Heart right ventricle (tissue), 16 donors: ENCODE measurements at regions not wholly inside any gene's neighbourhood (a gene's known extent, or its start where the extent isn't known, plus 50 kb on each side); places are given as distances from the start of the nearest gene placed in this dataset.

ENCODE experiments used
- ATAC-seq, 8 donors: fragments of 200-7000 bp; cut with Tn5 transposase; one replicate each; pipeline ENCODE4 v1.9.1; 2020; ENCODE audit warnings: mild to moderate bottlenecking in 8 of 8, moderate library complexity in 8 of 8, moderate number of reproducible peaks in 1 of 8
- DNase-seq, 2 donors: peaks; one replicate each; pipeline ENCODE4 v3.0.0-alpha.2; 2020
- H3K27ac ChIP-seq, 10 donors: fragments of 200-600 bp; sonication (generic) in 2 of 10; one replicate each; pipeline versions ENCODE4 v1.5.0 to v1.8.0; 2020 to 2022; ENCODE audit warnings: mild to moderate bottlenecking in 3 of 10
- H3K27me3 ChIP-seq, 7 donors: fragments of 200-600 bp; one replicate each; pipeline ENCODE4 v1.8.0; 2021 to 2022; ENCODE audit warnings: mild to moderate bottlenecking in 2 of 7
- H3K36me3 ChIP-seq, 9 donors: fragments of 200-600 bp; sonication (generic) in 1 of 9; one replicate each; pipeline versions ENCODE4 v1.5.0 to v1.8.0; 2020 to 2022; ENCODE audit warnings: mild to moderate bottlenecking in 2 of 9
- H3K4me1 ChIP-seq, 9 donors: fragments of 200-600 bp; sonication (generic) in 1 of 9; one replicate each; pipeline versions ENCODE4 v1.5.0 to v1.8.0; 2020 to 2022; ENCODE audit warnings: mild to moderate bottlenecking in 4 of 9
- H3K4me3 ChIP-seq, 10 donors: fragments of 200-600 bp; sonication (generic) in 2 of 10; one replicate each; pipeline versions ENCODE4 v1.5.0 to v1.8.0; 2020 to 2022; ENCODE audit warnings: mild to moderate bottlenecking in 7 of 10, moderate library complexity in 2 of 10
- H3K9me3 ChIP-seq, 11 donors: fragments of 200-600 bp in 10 of 11; sonication (generic) in 2 of 11; one replicate each; pipeline versions ENCODE4 v1.5.0 to v1.8.0; 2013 to 2022; ENCODE audit warnings: mild to moderate bottlenecking in 2 of 11, control low read depth in 1 of 11, moderate library complexity in 1 of 11
- WGBS, 2 donors: extraction: QIAGEN DNeasy Blood & Tissue Kit; methylation state at CpG; one replicate each; pipeline ENCODE4 v1.1.7; 2013; ENCODE audit warnings: inconsistent platforms in 1 of 2; 5-methylcytosine and 5-hydroxymethylcytosine counted together
- intact Hi-C, 10 donors: fragments of 100-400 bp; cut with DNase I; formaldehyde crosslinking; loops; one replicate each; pipeline versions ENCODE4 v1.11.1 to v1.14.2; 2022
- TF ChIP-seq, protein P1 (sequence below), 9 donors: fragments of 200-600 bp; sonication (generic) in 2 of 9; IDR thresholded peaks; one replicate each; pipeline versions ENCODE4 v1.5.0 to v1.8.0; 2021 to 2022; ENCODE audit warnings: antibody characterized with exemption in 9 of 9, mild to moderate bottlenecking in 5 of 9, moderate library complexity in 1 of 9
- donor health status: Arrhythmogenic right ventricular cardiomyopathy.
- donor health status: ischemic (EF 13 %, LVEDD 7.1; RV severe dilation, severe dysfunction).
- donor health status: healthy with polysubstance abuse.
- donor health status: DM: no; HTN: yes; CAD: no.
- donor health status: DM: no; HTN: no; CAD: no.
- donor health status: ischemic (EF 25% LVEDD 6.9; RV normal size, moderate dysfunction).
- donor health status: ischemic (EF 25% LVEDD 5.7; RV mildly dilated, moderate dysfunction).
- donor health status: healthy.
- donor health status: DM: yes; HTN: yes; CAD: no.
- donor health status: Ischemic cardiomyopathy.
- donor health status: ischemic (EF 35%, LVEDD 5.7; RV mildly dilated, moderate dysfunction).
- donor health status: nonischemic (EF 11% LVEDD 7.7; RV severe dilation, severe dysfunction).
- donor health status: DM: yes; HTN: yes; CAD: no.
- donor health status: PGD.
- donor health status: ischemic (EF 29% LVEDD 5.4; RV normal size, mild dysfunction).
- donor health status: nonischemic (EF 23%, LVEDD 6.1; RV moderate dilation, normal function).

DNA sequence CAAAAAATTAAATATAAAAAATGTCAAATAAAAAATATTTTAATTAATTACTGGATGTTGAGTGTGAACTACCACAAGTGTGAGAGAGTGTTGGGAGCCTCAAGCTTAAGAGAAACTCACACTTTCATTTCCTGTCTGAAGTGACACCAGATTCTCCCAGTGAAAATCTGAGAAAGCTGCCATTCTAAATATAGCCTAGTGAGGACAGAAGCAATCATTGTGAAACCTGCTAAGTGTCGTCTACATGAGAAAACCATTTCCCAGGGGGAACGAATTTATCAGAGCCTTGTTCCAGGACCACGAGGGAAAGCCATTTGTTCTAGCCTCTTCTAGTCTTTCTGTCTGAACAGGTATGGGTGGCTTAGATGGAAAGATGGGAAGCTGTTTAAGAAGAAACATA is 329.3 kb upstream of the PRMT6 start:
- H3K27ac ChIP-seq: no peak overlapping the region
- 2 to 4% methylated on average over 3 of the region's 3 CpGs for WGBS, 2 donors
- no peaks in the 10 kb centered on the region for H3K27me3 ChIP-seq
- no peak for ATAC-seq
- H3K4me3 ChIP-seq: no peak overlapping the region
- TF ChIP-seq, protein P1, sequence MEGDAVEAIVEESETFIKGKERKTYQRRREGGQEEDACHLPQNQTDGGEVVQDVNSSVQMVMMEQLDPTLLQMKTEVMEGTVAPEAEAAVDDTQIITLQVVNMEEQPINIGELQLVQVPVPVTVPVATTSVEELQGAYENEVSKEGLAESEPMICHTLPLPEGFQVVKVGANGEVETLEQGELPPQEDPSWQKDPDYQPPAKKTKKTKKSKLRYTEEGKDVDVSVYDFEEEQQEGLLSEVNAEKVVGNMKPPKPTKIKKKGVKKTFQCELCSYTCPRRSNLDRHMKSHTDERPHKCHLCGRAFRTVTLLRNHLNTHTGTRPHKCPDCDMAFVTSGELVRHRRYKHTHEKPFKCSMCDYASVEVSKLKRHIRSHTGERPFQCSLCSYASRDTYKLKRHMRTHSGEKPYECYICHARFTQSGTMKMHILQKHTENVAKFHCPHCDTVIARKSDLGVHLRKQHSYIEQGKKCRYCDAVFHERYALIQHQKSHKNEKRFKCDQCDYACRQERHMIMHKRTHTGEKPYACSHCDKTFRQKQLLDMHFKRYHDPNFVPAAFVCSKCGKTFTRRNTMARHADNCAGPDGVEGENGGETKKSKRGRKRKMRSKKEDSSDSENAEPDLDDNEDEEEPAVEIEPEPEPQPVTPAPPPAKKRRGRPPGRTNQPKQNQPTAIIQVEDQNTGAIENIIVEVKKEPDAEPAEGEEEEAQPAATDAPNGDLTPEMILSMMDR (IDR thresholded peaks at IDR 0.05): no peak
- no peaks in the 10 kb centered on the region for H3K4me1 ChIP-seq
- no peaks in the 10 kb centered on the region for H3K36me3 ChIP-seq
- DNase-seq: no peak
- H3K9me3 ChIP-seq: peaks cover 0 to 10% (median 3%) of the 10 kb centered on the region in 11 donors
- intact Hi-C loops: no loop called here

DNA sequence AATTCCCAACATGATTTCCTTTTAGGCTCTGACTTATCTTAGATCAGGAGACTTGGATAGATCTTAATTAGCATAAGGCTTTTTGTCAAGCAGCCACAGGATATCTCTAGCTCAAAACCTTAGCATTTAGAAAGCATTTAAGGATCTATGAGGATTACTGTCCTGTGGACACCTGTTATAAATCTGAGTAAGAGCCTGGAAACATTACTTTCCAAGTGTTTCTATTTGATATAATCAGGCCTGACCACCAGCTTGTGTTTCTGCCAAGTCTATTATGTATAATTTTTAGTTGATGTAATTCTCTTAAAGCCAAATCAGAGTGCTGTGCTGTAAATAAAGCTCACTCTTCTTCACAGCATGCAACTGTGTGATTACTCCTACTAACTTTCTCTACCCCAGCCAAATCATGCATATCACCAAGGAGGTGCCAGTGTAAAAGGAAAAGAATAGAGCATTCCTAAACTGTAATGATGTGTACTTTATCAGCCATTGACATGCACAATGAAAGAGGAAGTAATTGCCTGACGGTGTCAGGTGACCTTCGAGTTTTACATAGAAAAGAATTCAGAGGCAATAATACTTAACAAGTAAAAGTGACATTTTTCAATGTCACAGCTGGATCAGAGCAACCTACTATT is 309.9 kb upstream of the PRMT6 start:
- WGBS, 2 donors: 22 to 28% methylated on average over 2 of the region's 2 CpGs
- Histone ChIP-seq H3K4me3 (no peak overlapping the region), H3K27ac (no peak overlapping the region), H3K27me3 (no peaks in the 10 kb centered on the region), H3K4me1 (no peaks in the 10 kb centered on the region), H3K9me3 (no peaks in the 10 kb centered on the region), H3K36me3 (no peaks in the 10 kb centered on the region)
- no peak for ATAC-seq
- TF ChIP-seq, protein P1 (IDR thresholded peaks at IDR 0.05): no peak
- intact Hi-C loops: no loop called here
- DNase-seq: no peak

DNA sequence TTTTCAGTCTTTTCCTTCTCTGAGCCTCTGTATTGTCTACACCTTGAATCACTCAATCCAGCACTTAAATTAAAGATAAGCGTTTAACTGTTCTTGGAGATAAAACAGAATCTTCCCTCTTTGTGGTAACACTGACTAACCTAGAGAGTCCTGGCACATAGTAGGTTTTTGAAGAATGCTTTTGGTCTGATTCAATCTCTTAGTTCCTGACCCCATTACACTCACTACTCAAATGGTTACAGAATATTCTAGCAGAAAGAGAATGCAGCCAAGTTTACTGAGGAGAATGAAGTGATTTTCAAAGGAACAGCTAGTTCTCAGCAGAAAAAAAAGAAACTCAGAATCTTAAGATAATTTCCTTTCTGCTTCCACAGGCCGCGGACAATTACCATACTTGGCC is 309.2 kb upstream of the PRMT6 start:
- intact Hi-C loops: no loop called here
- H3K27me3 ChIP-seq: no peaks in the 10 kb centered on the region
- H3K36me3 ChIP-seq: no peaks in the 10 kb centered on the region
- H3K9me3 ChIP-seq: no peaks in the 10 kb centered on the region
- 57 to 74% methylated on average over 3 of the region's 3 CpGs for WGBS, 2 donors
- DNase-seq (no peak), ATAC-seq (no peak)
- no peak overlapping the region for H3K4me3 ChIP-seq
- H3K4me1 ChIP-seq: no peaks in the 10 kb centered on the region
- H3K27ac ChIP-seq: no peak overlapping the region
- TF ChIP-seq, protein P1 (IDR thresholded peaks at IDR 0.05): no peak

GRCh38 chr1:106747791-106748190 is 308.7 kb upstream of the PRMT6 start:
- WGBS, 2 donors: 91 to 96% methylated on average over 15 of the region's 15 CpGs
- DNase-seq (no peak), ATAC-seq (no peak)
- no peak overlapping the region for H3K4me3 ChIP-seq
- no peaks in the 10 kb centered on the region for H3K9me3 ChIP-seq
- H3K36me3 ChIP-seq: no peaks in the 10 kb centered on the region
- no peaks in the 10 kb centered on the region for H3K4me1 ChIP-seq
- H3K27ac ChIP-seq: no peak overlapping the region
- no peaks in the 10 kb centered on the region for H3K27me3 ChIP-seq
- intact Hi-C loops: no loop called here
- TF ChIP-seq, protein P1 (IDR thresholded peaks at IDR 0.05): no peak
